MM.1S (cell line): ENCODE measurements at regions not wholly inside any gene's neighbourhood (a gene's known extent, or its start where the extent isn't known, plus 50 kb on each side); places are given as distances from the start of the nearest gene placed in this dataset.
A peak's percentile ranks its signal among the peaks of the same experiment; 100 is the strongest.

Experiments used
- DNase-seq: peaks from one replicate; pipeline ENCODE4 v3.0.0-alpha.2; 2015
- H2AFZ ChIP-seq: fragments of 300-600 bp; sonication (generic); 2 replicates; pipeline ENCODE4 v1.6.0; 2016; ENCODE audit warnings: antibody characterized with exemption, low read length
- H3F3A ChIP-seq: fragments of 300-600 bp; sonication (generic); 2 replicates; pipeline ENCODE4 v1.6.1; 2016; ENCODE audit warnings: mild to moderate bottlenecking, antibody characterized with exemption, low read length, moderate library complexity, mixed read lengths; ENCODE audit not compliant: insufficient read depth
- H3K27ac ChIP-seq: fragments of 300-600 bp; sonication (generic); 2 replicates; pipeline ENCODE4 v1.5.1; 2016; ENCODE audit warnings: mild to moderate bottlenecking, low read length
- H3K27me3 ChIP-seq: fragments of 300-600 bp; sonication (generic); replicated peaks from 2 replicates; pipeline ENCODE4 v1.6.0; 2016; ENCODE audit warnings: low read length; ENCODE audit not compliant: insufficient read depth
- H3K36me3 ChIP-seq: fragments of 300-600 bp; sonication (generic); replicated peaks from 2 replicates; pipeline ENCODE4 v1.6.1; 2016; ENCODE audit warnings: mild to moderate bottlenecking, low read length, mixed read lengths; ENCODE audit not compliant: insufficient read depth
- H3K4me1 ChIP-seq: fragments of 300-600 bp; sonication (generic); 2 replicates; pipeline ENCODE4 v1.6.1; 2016; ENCODE audit warnings: low read length, mixed read lengths
- H3K4me2 ChIP-seq: fragments of 300-600 bp; sonication (generic); 2 replicates; pipeline ENCODE4 v1.6.0; 2016; ENCODE audit warnings: low read depth, low read length
- H3K4me3 ChIP-seq: fragments of 300-600 bp; sonication (generic); 2 replicates; pipeline ENCODE4 v1.5.1; 2016; ENCODE audit warnings: low read length, mixed read lengths
- H3K79me2 ChIP-seq: fragments of 300-600 bp; sonication (generic); 2 replicates; pipeline ENCODE4 v1.6.1; 2016; ENCODE audit warnings: mixed run types, low read length, mixed read lengths
- H3K9ac ChIP-seq: fragments of 300-600 bp; sonication (generic); 2 replicates; pipeline ENCODE4 v1.6.1; 2016; ENCODE audit warnings: low read length, mixed read lengths
- H3K9me2 ChIP-seq: fragments of 300-600 bp; sonication (generic); replicated peaks from 2 replicates; pipeline ENCODE4 v1.6.1; 2016; ENCODE audit warnings: mild to moderate bottlenecking, low read length, mixed read lengths; ENCODE audit not compliant: insufficient read depth
- H3K9me3 ChIP-seq: fragments of 300-600 bp; sonication (generic); replicated peaks from 2 replicates; pipeline ENCODE4 v1.6.1; 2016; ENCODE audit warnings: mild to moderate bottlenecking, low read length, mixed read lengths; ENCODE audit not compliant: insufficient read depth
- H4K20me1 ChIP-seq: fragments of 300-600 bp; sonication (generic); 2 replicates; pipeline ENCODE4 v1.6.1; 2016; ENCODE audit warnings: mild to moderate bottlenecking, low read length, moderate library complexity, mixed read lengths; ENCODE audit not compliant: insufficient read depth
- EZH2 ChIP-seq: fragments of 300-600 bp; sonication (generic); optimal IDR thresholded peaks from 2 replicates; pipeline ENCODE3; 2017; ENCODE audit warnings: low read depth, mild to moderate bottlenecking, antibody characterized with exemption, low read length, mixed read lengths
- EZH2phosphoT487 ChIP-seq: fragments of 300-600 bp; sonication (generic); IDR thresholded peaks from 2 replicates; pipeline ENCODE4 v1.6.1; 2018; ENCODE audit warnings: antibody characterized with exemption, low read length
- TF ChIP-seq, protein P1 (sequence below): fragments of 300-600 bp; sonication (generic); IDR thresholded peaks from 2 replicates; pipeline ENCODE4 v1.5.1; 2016; ENCODE audit warnings: antibody characterized with exemption, low read length, mixed read lengths

DNA sequence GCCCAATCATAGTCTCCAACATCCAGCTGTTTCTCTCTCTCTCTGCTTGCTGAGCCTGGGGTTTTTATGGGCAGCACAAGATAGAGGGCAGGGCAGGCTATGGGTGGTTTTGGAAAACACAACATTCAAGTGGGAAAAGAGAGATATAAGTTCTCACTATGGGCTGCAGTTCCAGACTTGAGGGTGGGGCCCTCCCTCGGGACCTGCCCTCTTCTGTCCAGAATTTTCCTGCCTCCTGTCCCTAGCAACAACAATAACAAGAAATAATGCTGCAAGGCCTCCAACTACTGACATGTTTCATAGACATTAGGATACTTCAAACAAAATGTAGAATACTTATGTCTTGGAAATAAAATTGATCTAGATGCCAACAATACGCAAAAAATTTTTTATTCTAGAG is 107.8 kb downstream of the C18orf54 start:
- Histone ChIP-seq H3K9ac (no peak overlapping the region), H3K9me3 (no peaks in the 10 kb centered on the region), H4K20me1 (no peaks in the 10 kb centered on the region), H3K4me3 (no peak overlapping the region), H3K9me2 (no peaks in the 10 kb centered on the region), H3K4me1 (no peaks in the 10 kb centered on the region), H3F3A (no peaks in the 10 kb centered on the region), H3K36me3 (no peaks in the 10 kb centered on the region), H3K27ac (no peak overlapping the region), H3K79me2 (no peaks in the 10 kb centered on the region), H3K4me2 (no peak overlapping the region), H3K27me3 (no peaks in the 10 kb centered on the region), H2AFZ (no peak overlapping the region)
- no peak for DNase-seq
- TF ChIP-seq EZH2phosphoT487, result no peak
- TF ChIP-seq, protein P1, sequence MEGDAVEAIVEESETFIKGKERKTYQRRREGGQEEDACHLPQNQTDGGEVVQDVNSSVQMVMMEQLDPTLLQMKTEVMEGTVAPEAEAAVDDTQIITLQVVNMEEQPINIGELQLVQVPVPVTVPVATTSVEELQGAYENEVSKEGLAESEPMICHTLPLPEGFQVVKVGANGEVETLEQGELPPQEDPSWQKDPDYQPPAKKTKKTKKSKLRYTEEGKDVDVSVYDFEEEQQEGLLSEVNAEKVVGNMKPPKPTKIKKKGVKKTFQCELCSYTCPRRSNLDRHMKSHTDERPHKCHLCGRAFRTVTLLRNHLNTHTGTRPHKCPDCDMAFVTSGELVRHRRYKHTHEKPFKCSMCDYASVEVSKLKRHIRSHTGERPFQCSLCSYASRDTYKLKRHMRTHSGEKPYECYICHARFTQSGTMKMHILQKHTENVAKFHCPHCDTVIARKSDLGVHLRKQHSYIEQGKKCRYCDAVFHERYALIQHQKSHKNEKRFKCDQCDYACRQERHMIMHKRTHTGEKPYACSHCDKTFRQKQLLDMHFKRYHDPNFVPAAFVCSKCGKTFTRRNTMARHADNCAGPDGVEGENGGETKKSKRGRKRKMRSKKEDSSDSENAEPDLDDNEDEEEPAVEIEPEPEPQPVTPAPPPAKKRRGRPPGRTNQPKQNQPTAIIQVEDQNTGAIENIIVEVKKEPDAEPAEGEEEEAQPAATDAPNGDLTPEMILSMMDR, result no peak
- TF ChIP-seq EZH2, result no peak

DNA sequence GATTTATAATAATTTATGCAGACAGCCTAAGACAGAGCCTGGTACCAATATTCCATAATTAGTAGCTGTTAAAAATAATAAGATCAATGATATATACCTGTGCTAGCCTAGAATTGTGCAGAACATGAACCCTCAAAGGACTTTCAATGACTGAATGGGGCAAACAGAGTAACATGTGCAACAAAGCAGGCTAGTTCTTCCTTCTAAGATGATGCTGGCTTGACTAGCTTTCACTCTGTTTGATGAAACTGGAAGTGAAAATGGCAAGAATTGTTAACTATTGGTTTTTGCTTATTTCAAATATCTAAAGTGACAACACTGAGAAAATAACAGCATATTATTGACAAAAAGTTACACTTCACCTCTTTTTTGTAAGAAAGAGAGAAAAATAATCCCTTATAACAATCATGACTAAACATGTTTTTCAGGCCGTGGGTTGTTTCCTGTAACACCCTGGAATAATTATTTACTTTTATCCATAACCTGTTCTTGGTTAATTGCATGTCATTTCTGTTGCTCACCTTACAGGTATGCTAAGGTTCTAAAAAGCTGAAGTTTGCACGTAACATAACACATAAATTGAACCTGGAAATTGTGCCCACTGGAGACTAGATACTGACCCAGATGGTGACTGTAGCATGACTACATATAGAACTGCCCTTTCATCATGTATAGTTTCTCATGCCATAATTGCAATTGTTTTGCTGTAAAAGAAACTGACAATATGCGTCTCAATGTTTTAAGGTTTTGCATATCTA is 108.7 kb downstream of the C18orf54 start:
- Histone ChIP-seq H3K4me2 (peak overlapping the region; percentile 21; the same call in 1 of the 2 replicates), H3K9ac (no peak overlapping the region), H3K36me3 (no peaks in the 10 kb centered on the region), H3K4me1 (no peaks in the 10 kb centered on the region), H2AFZ (no peak overlapping the region), H3K4me3 (no peak overlapping the region), H3K79me2 (no peaks in the 10 kb centered on the region), H3K9me2 (no peaks in the 10 kb centered on the region), H3K9me3 (no peaks in the 10 kb centered on the region), H3F3A (no peaks in the 10 kb centered on the region), H3K27me3 (no peaks in the 10 kb centered on the region), H3K27ac (peak overlapping the region; percentile 10; the same call in 1 of the 2 replicates), H4K20me1 (no peaks in the 10 kb centered on the region)
- TF ChIP-seq EZH2phosphoT487 (no peak), EZH2 (no peak)
- TF ChIP-seq, protein P1, result no peak
- DNase-seq, result peak; percentile 48

DNA sequence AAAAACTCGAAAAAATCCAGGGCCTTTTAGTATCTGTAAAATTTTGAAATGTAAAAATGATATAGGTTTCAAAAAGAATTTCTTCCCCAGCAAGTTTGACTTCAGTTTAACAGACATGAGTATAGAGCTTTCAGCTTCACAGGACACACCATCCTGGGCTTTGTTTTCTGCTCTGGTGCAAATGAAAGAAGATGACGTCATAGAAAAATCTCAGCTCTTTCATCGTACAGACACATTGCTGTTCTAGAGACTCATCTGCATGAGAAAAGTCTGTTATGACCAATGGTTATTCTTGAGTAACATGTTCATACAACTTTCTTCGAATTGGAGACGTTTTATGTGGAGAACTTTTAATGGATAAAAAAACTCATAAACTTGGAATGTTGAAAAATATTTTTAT is 111.7 kb upstream of the DYNAP start:
- H3K4me3 ChIP-seq, result no peak overlapping the region
- H2AFZ ChIP-seq, result no peak overlapping the region
- no peak for DNase-seq
- H4K20me1 ChIP-seq, result no peaks in the 10 kb centered on the region
- no peaks in the 10 kb centered on the region for H3K9me3 ChIP-seq
- H3K79me2 ChIP-seq, result no peaks in the 10 kb centered on the region
- no peak overlapping the region for H3K27ac ChIP-seq
- TF ChIP-seq EZH2phosphoT487, result no peak
- TF ChIP-seq, protein P1, result no peak
- no peak for TF ChIP-seq EZH2
- no peak overlapping the region for H3K4me2 ChIP-seq
- no peak overlapping the region for H3K9ac ChIP-seq
- no peaks in the 10 kb centered on the region for H3F3A ChIP-seq
- H3K27me3 ChIP-seq, result no peaks in the 10 kb centered on the region
- H3K36me3 ChIP-seq, result no peaks in the 10 kb centered on the region
- no peaks in the 10 kb centered on the region for H3K4me1 ChIP-seq
- no peaks in the 10 kb centered on the region for H3K9me2 ChIP-seq
